ENCODE measurements at regions not wholly inside any gene's neighbourhood (a gene's known extent, or its start where the extent isn't known, plus 50 kb on each side); places are given as distances from the start of the nearest gene placed in this dataset.

DNA sequence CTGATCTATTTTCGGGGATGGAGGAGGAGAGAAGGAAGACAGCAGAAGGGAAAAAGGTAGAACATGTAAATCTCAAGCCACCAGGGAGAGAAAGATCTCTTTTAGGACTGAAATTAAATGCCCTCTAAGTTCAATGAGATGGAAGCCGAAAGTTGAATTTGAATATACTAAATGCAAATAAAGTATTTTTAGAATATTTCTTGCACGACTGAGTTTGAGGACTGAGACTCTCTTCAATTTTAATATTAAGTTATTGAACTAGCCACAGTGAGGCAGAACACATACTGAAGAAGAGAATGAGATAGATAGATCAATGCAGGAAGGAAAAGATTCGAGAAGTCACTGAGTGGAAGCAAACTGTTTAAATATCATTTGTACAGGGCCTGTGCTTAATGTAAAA lies 399.9 kb upstream of the CBLB start:
- H3K36me3 ChIP-seq (ENCODE audit: insufficient read depth): no peaks in the 10 kb centered on the region
- no peak overlapping the region for H3K4me3 ChIP-seq
- H3K9me2 ChIP-seq (ENCODE audit: insufficient read depth): no peaks in the 10 kb centered on the region
- H3K4me2 ChIP-seq: no peak overlapping the region
- H3K79me2 ChIP-seq (replicated peaks; ENCODE audit: insufficient read depth): no peaks in the 10 kb centered on the region
- Mint-ChIP-seq H3K4me1 (no peaks in the 10 kb centered on the region), H3K27ac (no peak overlapping the region), H3K4me3 (no peak overlapping the region), H3K9me3 (no peaks in the 10 kb centered on the region), H3K36me3 (ENCODE audit: low read depth) (no peaks in the 10 kb centered on the region), H3K27me3 (ENCODE audit: insufficient read depth, low read depth, poor library complexity) (peaks cover 2% of the 10 kb centered on the region)
- no peak for ATAC-seq
- no peaks in the 10 kb centered on the region for H3F3A ChIP-seq (replicated peaks; ENCODE audit: low read depth)
- H3K27ac ChIP-seq (ENCODE audit: low read depth): no peak overlapping the region
- H3K27me3 ChIP-seq (ENCODE audit: insufficient read depth): no peaks in the 10 kb centered on the region
- DNase-seq (ENCODE audit: low spot score): no peak
- no peaks in the 10 kb centered on the region for H4K20me1 ChIP-seq (replicated peaks; ENCODE audit: insufficient read depth)
- TF ChIP-seq STAT1 (IDR thresholded peaks at IDR 0.05; ENCODE audit: unreplicated experiment): no peak
- TF ChIP-seq EZH2phosphoT487 (IDR thresholded peaks at IDR 0.05; ENCODE audit: unreplicated experiment): no peak
- H3K4me1 ChIP-seq (ENCODE audit: insufficient read depth): peaks cover 5% of the 10 kb centered on the region; the same call in 1 of the 2 replicates
- H2AFZ ChIP-seq: no peak overlapping the region

DNA sequence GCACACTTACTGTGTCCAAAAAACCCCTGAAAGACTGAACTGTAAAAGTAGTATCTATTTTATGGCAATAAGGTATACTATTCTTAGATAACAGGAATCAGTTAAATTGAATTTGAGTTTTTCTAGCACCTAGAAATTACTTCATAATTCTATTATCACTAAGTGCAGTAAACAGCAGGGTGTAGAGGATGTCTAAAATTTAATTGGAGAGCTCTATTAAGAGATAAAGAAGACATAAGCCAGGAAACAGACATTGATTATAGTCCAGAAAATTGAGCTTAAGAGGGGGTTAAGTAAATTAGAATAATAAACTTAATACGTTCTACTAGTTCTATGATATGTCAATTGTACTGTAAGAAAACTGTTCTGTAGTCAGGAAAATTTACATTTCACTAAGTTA lies 403.5 kb upstream of the CBLB start:
- H3K9me3 Mint-ChIP-seq: no peaks in the 10 kb centered on the region
- Histone ChIP-seq H2AFZ (no peak overlapping the region), H3F3A (replicated peaks; ENCODE audit: low read depth) (no peaks in the 10 kb centered on the region), H3K4me2 (no peak overlapping the region), H3K4me3 (no peak overlapping the region), H3K27ac (ENCODE audit: low read depth) (no peak overlapping the region), H3K4me1 (ENCODE audit: insufficient read depth) (no peaks in the 10 kb centered on the region; the same call in 1 of the 2 replicates), H3K36me3 (ENCODE audit: insufficient read depth) (no peaks in the 10 kb centered on the region), H3K9me2 (ENCODE audit: insufficient read depth) (no peaks in the 10 kb centered on the region), H3K79me2 (replicated peaks; ENCODE audit: insufficient read depth) (no peaks in the 10 kb centered on the region), H3K27me3 (ENCODE audit: insufficient read depth) (no peaks in the 10 kb centered on the region), H4K20me1 (replicated peaks; ENCODE audit: insufficient read depth) (no peaks in the 10 kb centered on the region)
- ATAC-seq (no peak), DNase-seq (ENCODE audit: low spot score) (no peak)
- no peak overlapping the region for H3K27ac Mint-ChIP-seq
- no peak overlapping the region for H3K4me3 Mint-ChIP-seq
- H3K4me1 Mint-ChIP-seq: no peaks in the 10 kb centered on the region
- H3K36me3 Mint-ChIP-seq (ENCODE audit: low read depth): no peaks in the 10 kb centered on the region
- peaks cover 2% of the 10 kb centered on the region for H3K27me3 Mint-ChIP-seq (ENCODE audit: insufficient read depth, low read depth, poor library complexity)
- no peak for TF ChIP-seq ZNF331 (CRISPR knock-in tag; IDR thresholded peaks at IDR 0.05; ENCODE audit: low read depth)
- no peak for TF ChIP-seq POLR2AphosphoS5 (IDR thresholded peaks at IDR 0.05; ENCODE audit: low read depth)
- no peak for TF ChIP-seq CREB1 (CRISPR knock-in tag; IDR thresholded peaks at IDR 0.05; ENCODE audit: low read depth)
- TF ChIP-seq, protein P1, sequence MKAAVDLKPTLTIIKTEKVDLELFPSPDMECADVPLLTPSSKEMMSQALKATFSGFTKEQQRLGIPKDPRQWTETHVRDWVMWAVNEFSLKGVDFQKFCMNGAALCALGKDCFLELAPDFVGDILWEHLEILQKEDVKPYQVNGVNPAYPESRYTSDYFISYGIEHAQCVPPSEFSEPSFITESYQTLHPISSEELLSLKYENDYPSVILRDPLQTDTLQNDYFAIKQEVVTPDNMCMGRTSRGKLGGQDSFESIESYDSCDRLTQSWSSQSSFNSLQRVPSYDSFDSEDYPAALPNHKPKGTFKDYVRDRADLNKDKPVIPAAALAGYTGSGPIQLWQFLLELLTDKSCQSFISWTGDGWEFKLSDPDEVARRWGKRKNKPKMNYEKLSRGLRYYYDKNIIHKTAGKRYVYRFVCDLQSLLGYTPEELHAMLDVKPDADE (IDR thresholded peaks at IDR 0.05): no peak
- TF ChIP-seq, protein P2, sequence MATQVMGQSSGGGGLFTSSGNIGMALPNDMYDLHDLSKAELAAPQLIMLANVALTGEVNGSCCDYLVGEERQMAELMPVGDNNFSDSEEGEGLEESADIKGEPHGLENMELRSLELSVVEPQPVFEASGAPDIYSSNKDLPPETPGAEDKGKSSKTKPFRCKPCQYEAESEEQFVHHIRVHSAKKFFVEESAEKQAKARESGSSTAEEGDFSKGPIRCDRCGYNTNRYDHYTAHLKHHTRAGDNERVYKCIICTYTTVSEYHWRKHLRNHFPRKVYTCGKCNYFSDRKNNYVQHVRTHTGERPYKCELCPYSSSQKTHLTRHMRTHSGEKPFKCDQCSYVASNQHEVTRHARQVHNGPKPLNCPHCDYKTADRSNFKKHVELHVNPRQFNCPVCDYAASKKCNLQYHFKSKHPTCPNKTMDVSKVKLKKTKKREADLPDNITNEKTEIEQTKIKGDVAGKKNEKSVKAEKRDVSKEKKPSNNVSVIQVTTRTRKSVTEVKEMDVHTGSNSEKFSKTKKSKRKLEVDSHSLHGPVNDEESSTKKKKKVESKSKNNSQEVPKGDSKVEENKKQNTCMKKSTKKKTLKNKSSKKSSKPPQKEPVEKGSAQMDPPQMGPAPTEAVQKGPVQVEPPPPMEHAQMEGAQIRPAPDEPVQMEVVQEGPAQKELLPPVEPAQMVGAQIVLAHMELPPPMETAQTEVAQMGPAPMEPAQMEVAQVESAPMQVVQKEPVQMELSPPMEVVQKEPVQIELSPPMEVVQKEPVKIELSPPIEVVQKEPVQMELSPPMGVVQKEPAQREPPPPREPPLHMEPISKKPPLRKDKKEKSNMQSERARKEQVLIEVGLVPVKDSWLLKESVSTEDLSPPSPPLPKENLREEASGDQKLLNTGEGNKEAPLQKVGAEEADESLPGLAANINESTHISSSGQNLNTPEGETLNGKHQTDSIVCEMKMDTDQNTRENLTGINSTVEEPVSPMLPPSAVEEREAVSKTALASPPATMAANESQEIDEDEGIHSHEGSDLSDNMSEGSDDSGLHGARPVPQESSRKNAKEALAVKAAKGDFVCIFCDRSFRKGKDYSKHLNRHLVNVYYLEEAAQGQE (IDR thresholded peaks at IDR 0.05; ENCODE audit: unreplicated experiment): no peak
- no peak for TF ChIP-seq NANOG (IDR thresholded peaks at IDR 0.05; ENCODE audit: borderline replicate concordance)
- TF ChIP-seq, protein P3, sequence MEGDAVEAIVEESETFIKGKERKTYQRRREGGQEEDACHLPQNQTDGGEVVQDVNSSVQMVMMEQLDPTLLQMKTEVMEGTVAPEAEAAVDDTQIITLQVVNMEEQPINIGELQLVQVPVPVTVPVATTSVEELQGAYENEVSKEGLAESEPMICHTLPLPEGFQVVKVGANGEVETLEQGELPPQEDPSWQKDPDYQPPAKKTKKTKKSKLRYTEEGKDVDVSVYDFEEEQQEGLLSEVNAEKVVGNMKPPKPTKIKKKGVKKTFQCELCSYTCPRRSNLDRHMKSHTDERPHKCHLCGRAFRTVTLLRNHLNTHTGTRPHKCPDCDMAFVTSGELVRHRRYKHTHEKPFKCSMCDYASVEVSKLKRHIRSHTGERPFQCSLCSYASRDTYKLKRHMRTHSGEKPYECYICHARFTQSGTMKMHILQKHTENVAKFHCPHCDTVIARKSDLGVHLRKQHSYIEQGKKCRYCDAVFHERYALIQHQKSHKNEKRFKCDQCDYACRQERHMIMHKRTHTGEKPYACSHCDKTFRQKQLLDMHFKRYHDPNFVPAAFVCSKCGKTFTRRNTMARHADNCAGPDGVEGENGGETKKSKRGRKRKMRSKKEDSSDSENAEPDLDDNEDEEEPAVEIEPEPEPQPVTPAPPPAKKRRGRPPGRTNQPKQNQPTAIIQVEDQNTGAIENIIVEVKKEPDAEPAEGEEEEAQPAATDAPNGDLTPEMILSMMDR (conservative IDR thresholded peaks at IDR 0.05; ENCODE audit: low read depth in 2 of 2): no peak
- TF ChIP-seq JUNB (IDR thresholded peaks at IDR 0.05; ENCODE audit: unreplicated experiment): no peak
- no peak for TF ChIP-seq EZH2 (IDR thresholded peaks at IDR 0.05; ENCODE audit: low read depth, unreplicated experiment)
- no peak for TF ChIP-seq EZH2phosphoT487 (IDR thresholded peaks at IDR 0.05; ENCODE audit: unreplicated experiment)
- TF ChIP-seq STAT1 (IDR thresholded peaks at IDR 0.05; ENCODE audit: unreplicated experiment): no peak
- TF ChIP-seq ZNF114 (CRISPR knock-in tag; IDR thresholded peaks at IDR 0.05): no peak

All from GM23338 (cell line).